Activated T-helper 17 cell treated with anti-CD3 and anti-CD28 coated beads, Interleukin-2, amount 50 U/mL, for 72 hours (primary cell): ENCODE measurements at regions not wholly inside any gene's neighbourhood (a gene's known extent, or its start where the extent isn't known, plus 50 kb on each side); places are given as distances from the start of the nearest gene placed in this dataset.

ENCODE experiments used
- ATAC-seq: fragments of 150-1000 bp; cut with Tn5 transposase; replicated peaks from 2 replicates; pipeline ENCODE4 v1.10.0; 2021; ENCODE audit warnings: mild to moderate bottlenecking, moderate library complexity
- H3K27ac Mint-ChIP-seq: one replicate; pipeline ENCODE4 v1.8.0; 2022; ENCODE audit warnings: mixed read lengths
- H3K27me3 Mint-ChIP-seq: one replicate; pipeline ENCODE4 v1.8.0; 2022; ENCODE audit warnings: mixed read lengths
- H3K36me3 Mint-ChIP-seq: one replicate; pipeline ENCODE4 v1.8.0; 2022; ENCODE audit warnings: low read depth, mild to moderate bottlenecking, mixed read lengths
- H3K4me1 Mint-ChIP-seq: one replicate; pipeline ENCODE4 v1.8.0; 2022; ENCODE audit warnings: mixed read lengths
- H3K4me3 Mint-ChIP-seq: one replicate; pipeline ENCODE4 v1.8.0; 2022; ENCODE audit warnings: mild to moderate bottlenecking, mixed read lengths
- H3K9me3 Mint-ChIP-seq: one replicate; pipeline ENCODE4 v1.8.0; 2022; ENCODE audit warnings: mixed read lengths

DNA sequence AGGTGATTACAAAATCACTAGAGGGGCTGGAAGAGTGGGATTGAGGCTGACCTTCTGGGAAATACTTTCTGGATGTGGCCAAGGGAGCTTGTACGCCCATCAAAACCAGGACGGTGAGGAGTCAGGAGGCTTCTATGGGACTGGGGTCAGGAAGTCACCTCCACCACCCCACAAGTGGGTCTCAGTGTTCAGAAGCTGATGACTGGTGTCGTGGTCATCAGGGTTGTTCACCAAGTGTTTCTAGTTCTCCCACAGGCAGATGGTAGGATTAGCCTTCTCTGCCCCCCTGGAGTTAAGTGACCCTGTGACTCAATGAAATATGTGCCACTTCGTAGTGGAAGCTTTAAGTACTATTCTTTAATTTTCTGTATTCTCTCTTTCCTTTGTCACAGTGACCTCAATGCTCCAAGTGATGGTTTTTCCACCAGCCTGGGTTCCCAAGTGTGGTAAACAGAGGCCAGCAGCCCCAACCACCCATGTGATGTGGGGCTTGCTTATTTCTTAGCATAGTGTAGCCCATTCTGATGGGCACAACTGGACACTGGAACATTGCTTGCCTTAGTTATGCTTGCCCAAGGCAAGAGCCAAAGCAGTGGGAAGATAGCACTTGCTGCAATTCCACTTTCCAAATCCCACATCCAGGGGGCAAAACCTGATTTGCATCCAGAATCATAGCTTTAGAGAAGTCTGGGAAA is 258.8 kb downstream of the CYP26B1 start:
- Mint-ChIP-seq H3K9me3 (peaks cover 5% of the 10 kb centered on the region), H3K36me3 (no peaks in the 10 kb centered on the region), H3K27ac (no peak overlapping the region), H3K27me3 (peaks cover 35% of the 10 kb centered on the region), H3K4me3 (no peak overlapping the region), H3K4me1 (no peaks in the 10 kb centered on the region)
- ATAC-seq: no peak

- no peak overlapping the region for H3K4me3 Mint-ChIP-seq
- peaks cover 24% of the 10 kb centered on the region for H3K27me3 Mint-ChIP-seq
- peaks cover 5% of the 10 kb centered on the region for H3K9me3 Mint-ChIP-seq
- no peaks in the 10 kb centered on the region for H3K4me1 Mint-ChIP-seq
- ATAC-seq: no peak
- no peaks in the 10 kb centered on the region for H3K36me3 Mint-ChIP-seq
- no peak overlapping the region for H3K27ac Mint-ChIP-seq
These were observed 260.5 kb downstream of the CYP26B1 start for GRCh38 chr2:71887196-71887595.

DNA sequence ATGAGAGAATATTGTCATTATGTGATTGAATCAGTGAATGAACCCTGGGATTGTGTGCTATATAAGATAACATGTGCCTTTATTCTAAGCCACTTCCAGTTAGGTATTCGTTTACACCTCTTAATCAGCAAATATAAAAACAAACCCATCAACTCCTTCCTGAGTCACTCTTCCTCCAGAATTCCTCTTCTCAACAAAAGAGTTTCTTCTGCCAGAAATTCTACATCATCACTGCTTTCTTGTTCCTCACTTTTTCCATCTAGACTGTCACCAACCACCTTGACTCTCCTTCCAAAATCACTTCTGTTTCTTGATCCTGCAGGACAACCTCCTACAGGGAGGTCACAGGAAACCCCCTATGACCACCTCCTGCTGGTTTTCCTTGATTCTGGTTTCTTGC is 261.4 kb downstream of the CYP26B1 start:
- no peak overlapping the region for H3K4me3 Mint-ChIP-seq
- H3K4me1 Mint-ChIP-seq: no peaks in the 10 kb centered on the region
- no peaks in the 10 kb centered on the region for H3K36me3 Mint-ChIP-seq
- no peak overlapping the region for H3K27ac Mint-ChIP-seq
- peaks cover 5% of the 10 kb centered on the region for H3K9me3 Mint-ChIP-seq
- H3K27me3 Mint-ChIP-seq: peaks cover 26% of the 10 kb centered on the region
- ATAC-seq: no peak

DNA sequence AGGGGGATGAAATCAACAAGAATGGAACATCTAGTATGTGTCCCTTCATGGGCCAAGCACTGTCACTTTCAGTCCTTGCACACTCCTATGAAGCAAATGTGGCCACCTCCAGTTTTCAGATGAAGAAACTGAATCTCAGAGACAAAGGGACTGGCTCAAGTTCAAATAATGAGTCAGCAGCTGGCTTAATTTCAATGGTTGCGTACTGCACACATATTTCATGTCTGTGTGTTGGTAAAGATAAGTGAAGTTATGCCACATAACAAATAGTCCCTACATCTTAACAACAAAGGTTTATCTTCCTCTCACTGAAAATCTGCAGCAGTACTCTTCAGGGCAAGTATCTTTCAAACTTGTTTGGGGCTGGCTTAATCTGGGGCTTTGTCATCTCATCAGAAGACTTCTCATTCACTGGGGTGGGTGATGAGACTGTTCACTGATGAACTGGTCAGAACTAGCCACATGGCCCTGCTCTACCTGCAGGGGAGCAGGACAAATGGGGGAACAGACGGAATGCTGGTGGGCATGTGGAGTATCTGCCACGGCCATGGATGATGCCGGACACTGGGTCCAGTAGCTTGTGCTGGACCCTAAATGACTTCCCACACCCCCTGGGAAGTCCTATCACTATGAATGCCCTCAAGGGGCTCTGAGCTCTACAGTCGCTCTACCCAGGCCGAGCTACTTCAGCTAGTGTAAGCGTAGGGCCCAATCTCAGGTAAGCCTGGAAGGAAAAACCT is 263.2 kb downstream of the CYP26B1 start:
- H3K27me3 Mint-ChIP-seq: peaks cover 17% of the 10 kb centered on the region
- H3K36me3 Mint-ChIP-seq: no peaks in the 10 kb centered on the region
- no peak overlapping the region for H3K27ac Mint-ChIP-seq
- peaks cover 5% of the 10 kb centered on the region for H3K9me3 Mint-ChIP-seq
- no peaks in the 10 kb centered on the region for H3K4me1 Mint-ChIP-seq
- H3K4me3 Mint-ChIP-seq: no peak overlapping the region
- no peak for ATAC-seq

GRCh38 chr2:71882949-71883472 is 264.7 kb downstream of the CYP26B1 start:
- Mint-ChIP-seq H3K9me3 (peaks cover 5% of the 10 kb centered on the region), H3K27me3 (peaks cover 15% of the 10 kb centered on the region), H3K4me1 (no peaks in the 10 kb centered on the region), H3K36me3 (no peaks in the 10 kb centered on the region), H3K4me3 (no peak overlapping the region), H3K27ac (no peak overlapping the region)
- ATAC-seq: no peak

DNA sequence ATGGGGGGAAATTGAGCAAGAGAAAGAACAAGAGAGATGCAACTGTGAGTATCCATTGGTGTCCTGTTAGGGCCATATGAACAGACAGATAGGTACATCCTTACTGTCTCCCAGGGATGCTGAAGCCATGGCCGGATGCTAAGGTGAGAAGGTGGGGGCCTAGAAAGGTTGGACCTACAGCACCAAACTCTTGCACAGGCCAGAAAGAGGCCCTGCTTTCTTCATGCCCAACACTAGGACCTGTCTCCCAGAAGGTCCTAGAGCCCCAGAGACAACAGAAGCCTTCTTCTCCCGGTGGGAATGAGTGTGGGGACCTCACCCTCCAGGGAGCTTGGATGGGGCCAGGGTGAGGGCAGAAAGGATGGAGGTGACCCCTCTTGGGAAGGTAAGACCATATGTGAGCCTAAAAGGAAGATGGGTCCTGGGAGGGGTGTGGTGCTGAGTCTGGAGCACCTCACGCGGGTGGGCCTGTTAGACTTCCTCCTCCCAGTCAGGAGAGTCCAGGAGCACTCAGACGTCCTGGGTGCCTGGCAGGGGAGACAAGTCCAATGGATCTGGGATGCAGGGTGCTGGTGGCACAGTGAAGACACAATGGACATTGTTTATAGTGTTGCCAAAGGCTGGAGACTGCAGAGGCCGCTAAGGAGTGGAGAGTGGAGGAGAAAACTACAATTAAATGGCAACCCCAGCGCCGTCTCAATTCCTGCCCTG is 265.3 kb downstream of the CYP26B1 start:
- Mint-ChIP-seq H3K27me3 (peaks cover 15% of the 10 kb centered on the region), H3K4me3 (no peak overlapping the region), H3K27ac (no peak overlapping the region), H3K9me3 (peaks cover 5% of the 10 kb centered on the region), H3K36me3 (no peaks in the 10 kb centered on the region), H3K4me1 (no peaks in the 10 kb centered on the region)
- ATAC-seq: no peak

- H3K4me1 Mint-ChIP-seq: no peaks in the 10 kb centered on the region
- H3K36me3 Mint-ChIP-seq: no peaks in the 10 kb centered on the region
- ATAC-seq: no peak
- H3K9me3 Mint-ChIP-seq: no peaks in the 10 kb centered on the region
- H3K27ac Mint-ChIP-seq: no peak overlapping the region
- H3K4me3 Mint-ChIP-seq: no peak overlapping the region
- H3K27me3 Mint-ChIP-seq: peaks cover 11% of the 10 kb centered on the region
These were observed 266.6 kb downstream of the CYP26B1 start for GRCh38 chr2:71880846-71881610.

DNA sequence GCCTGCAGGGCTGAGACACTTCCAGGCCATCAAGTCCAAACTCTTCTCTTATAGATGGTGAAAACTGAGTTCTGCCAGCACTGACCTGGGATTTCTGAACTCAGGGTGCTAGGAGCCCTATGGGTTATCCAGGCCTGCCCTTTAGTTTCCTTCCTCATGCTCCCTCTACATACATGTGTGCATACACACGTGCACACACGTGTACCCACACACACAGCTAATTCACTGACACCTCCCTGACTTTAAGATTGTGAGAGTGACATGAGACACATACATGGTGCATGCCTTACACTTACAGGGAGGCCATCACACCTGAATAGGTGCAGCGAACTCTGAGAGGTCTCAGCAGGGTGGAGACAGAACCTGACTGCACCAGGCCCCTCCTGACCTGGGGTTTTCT is 267.4 kb downstream of the CYP26B1 start:
- H3K4me1 Mint-ChIP-seq: no peaks in the 10 kb centered on the region
- H3K36me3 Mint-ChIP-seq: no peaks in the 10 kb centered on the region
- ATAC-seq: no peak
- no peak overlapping the region for H3K27ac Mint-ChIP-seq
- H3K4me3 Mint-ChIP-seq: no peak overlapping the region
- no peaks in the 10 kb centered on the region for H3K9me3 Mint-ChIP-seq
- H3K27me3 Mint-ChIP-seq: peaks cover 9% of the 10 kb centered on the region

DNA sequence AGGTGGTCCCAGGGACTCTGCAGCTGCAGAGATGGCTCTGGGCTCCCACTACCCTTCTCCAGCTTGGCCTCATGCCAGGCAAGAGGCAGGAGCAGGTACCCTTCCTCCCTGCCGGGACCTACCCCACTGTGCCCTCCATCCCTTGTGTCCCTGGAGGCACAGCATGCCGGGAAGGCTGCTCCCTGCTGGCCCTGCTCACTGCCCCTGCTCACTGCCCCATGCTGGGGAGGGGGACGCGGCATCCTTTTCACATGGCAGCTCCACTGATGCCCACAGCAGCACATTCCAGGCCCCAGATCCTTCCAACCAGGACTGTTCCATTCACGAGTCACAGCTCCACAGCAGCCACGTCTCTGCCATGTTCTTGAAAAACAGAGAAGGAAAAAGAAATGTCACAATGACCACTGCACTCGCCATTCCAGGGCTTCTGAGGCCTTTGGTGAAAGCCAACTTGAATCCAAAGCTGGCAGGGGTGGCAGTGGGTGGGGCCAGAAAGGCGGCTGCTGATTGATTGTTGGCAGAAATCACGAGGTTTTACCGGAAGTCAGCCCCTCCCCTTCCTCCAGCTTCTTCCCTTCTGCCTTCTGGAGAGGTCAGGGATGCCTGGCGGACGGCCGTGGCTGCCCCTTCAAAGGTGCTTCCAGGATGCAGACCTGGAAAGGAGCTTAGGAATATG is 268.0 kb downstream of the CYP26B1 start:
- ATAC-seq: no peak
- Mint-ChIP-seq H3K27me3 (peaks cover 7% of the 10 kb centered on the region), H3K4me3 (no peak overlapping the region), H3K4me1 (no peaks in the 10 kb centered on the region), H3K27ac (no peak overlapping the region), H3K36me3 (no peaks in the 10 kb centered on the region), H3K9me3 (no peaks in the 10 kb centered on the region)

GRCh38 chr2:71878626-71879508 is 268.8 kb downstream of the CYP26B1 start:
- Mint-ChIP-seq H3K36me3 (no peaks in the 10 kb centered on the region), H3K4me3 (no peak overlapping the region), H3K4me1 (no peaks in the 10 kb centered on the region), H3K27me3 (peaks cover 7% of the 10 kb centered on the region), H3K27ac (no peak overlapping the region), H3K9me3 (no peaks in the 10 kb centered on the region)
- ATAC-seq: no peak

DNA sequence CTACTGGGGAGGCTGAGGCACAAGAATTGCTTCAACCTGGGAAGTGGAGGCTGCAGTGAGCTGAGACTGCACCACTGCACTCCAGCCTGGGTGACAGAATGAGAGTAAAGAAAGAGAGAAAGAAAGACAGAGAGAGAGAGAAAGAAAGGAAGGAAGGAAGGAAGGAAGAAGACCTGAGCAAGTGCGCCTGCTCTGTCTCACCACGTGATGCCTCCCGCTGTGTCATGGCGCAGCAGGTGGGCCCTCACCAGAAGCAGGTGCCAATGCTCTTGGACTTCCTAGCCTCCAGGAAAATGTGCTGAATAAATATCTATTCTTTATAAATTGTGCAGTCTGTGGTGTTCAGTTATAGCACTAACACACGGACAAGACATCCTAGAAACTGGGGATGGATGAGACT is 270.0 kb downstream of the CYP26B1 start:
- Mint-ChIP-seq H3K9me3 (no peaks in the 10 kb centered on the region), H3K4me3 (no peak overlapping the region), H3K27ac (no peak overlapping the region), H3K4me1 (no peaks in the 10 kb centered on the region), H3K27me3 (peaks cover 11% of the 10 kb centered on the region), H3K36me3 (no peaks in the 10 kb centered on the region)
- ATAC-seq: no peak

DNA sequence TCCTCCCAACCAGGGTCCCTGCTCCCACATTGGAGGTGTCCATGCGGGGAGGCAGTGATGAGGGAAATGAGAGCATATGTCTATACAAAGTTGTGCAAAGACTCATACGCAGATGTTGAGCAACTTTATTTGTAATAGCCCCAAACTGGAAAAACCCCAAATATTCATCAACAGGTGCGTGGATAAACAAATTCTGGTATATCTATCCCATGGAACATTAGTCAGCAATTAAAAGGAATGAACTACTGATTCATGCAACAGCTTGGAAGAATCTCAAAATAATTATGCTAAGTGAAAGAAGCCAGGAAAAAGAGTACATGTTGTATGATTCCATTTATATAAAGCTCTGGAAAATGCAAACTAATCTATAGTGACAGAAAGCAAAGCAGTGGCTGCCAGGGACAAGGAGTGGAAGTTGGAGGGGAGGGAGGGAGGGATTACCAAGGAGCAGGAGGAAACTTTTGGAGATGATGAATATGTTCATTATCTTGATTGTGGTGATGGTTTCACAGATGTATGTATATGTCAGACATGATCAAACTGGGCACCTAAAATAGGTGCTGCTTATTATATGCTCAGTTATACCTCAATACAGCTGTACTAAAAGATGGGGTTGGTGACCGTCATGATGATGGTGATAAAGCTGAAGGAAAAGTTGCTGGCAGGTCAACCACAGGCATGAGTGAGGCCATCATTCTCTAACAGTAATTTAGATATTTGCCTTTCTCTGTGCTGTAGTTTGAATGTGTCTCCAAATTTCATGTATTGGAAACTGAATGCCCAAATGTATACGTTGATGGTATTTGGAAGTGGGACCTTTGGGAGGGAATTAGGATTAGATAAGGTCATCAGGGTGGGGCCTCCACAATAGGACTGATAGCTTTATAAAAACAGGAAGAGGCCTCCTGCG is 270.9 kb downstream of the CYP26B1 start:
- Mint-ChIP-seq H3K36me3 (no peaks in the 10 kb centered on the region), H3K27ac (no peak overlapping the region), H3K4me1 (no peaks in the 10 kb centered on the region), H3K9me3 (no peaks in the 10 kb centered on the region), H3K4me3 (no peak overlapping the region), H3K27me3 (peaks cover 7% of the 10 kb centered on the region)
- no peak for ATAC-seq
